Stimulated activated CD8-positive, alpha-beta memory T cell treated with anti-CD3 and anti-CD28 coated beads, Interleukin-4, amount 100 ng/mL, for 4 hours (primary cell): ENCODE measurements at regions not wholly inside any gene's neighbourhood (a gene's known extent, or its start where the extent isn't known, plus 50 kb on each side); places are given as distances from the start of the nearest gene placed in this dataset.
A peak's percentile ranks its signal among the peaks of the same experiment; 100 is the strongest.
"Not testable (repeated sequence)": the region's sequence is repeated elsewhere in the genome, so short reads cannot be mapped to it uniquely, and the experiment has no call there.

Experiments
- DNase-seq, 2 donors: peaks; one replicate each; pipeline ENCODE4 v3.0.0-alpha.2; 2020; ENCODE audit warnings: low read depth in 2 of 2, low spot score in 1 of 2

GRCh38 chr12:46982629-46983392 is 96.6 kb upstream of the PCED1B start:
- DNase-seq: no peak

GRCh38 chr12:46983393-46983793 is 96.0 kb upstream of the PCED1B start:
- DNase-seq: no peak

- DNase-seq: peak in 1 of 2 donors; percentile 1
Observed at GRCh38 chr12:46983959-46984841, 95.2 kb upstream of the PCED1B start.

- no peak for DNase-seq
Observed at GRCh38 chr12:46985816-46986215, 93.6 kb upstream of the PCED1B start.

- not testable (repeated sequence) for DNase-seq
Observed at GRCh38 chr12:46988122-46988521, 91.3 kb upstream of the PCED1B start.

- DNase-seq: no peak
Observed at GRCh38 chr12:46990211-46990610, 89.2 kb upstream of the PCED1B start.

GRCh38 chr12:46992051-46992450 is 87.4 kb upstream of the PCED1B start:
- not testable (repeated sequence) for DNase-seq

GRCh38 chr12:46998811-46999368 is 80.5 kb upstream of the PCED1B start:
- no peak for DNase-seq

- DNase-seq: no peak
Observed at GRCh38 chr12:47004634-47005033, 74.8 kb upstream of the PCED1B start.

GRCh38 chr12:47007048-47007447 is 72.4 kb upstream of the PCED1B start:
- DNase-seq: no peak

GRCh38 chr12:47012552-47012951 is 66.9 kb upstream of the PCED1B start:
- DNase-seq: no peak

GRCh38 chr12:47014474-47014873 is 64.9 kb upstream of the PCED1B start:
- no peak for DNase-seq

GRCh38 chr12:47015381-47015780 is 64.0 kb upstream of the PCED1B start:
- no peak for DNase-seq

- DNase-seq: no peak
Observed at GRCh38 chr12:47017041-47017713, 62.2 kb upstream of the PCED1B start.

GRCh38 chr12:47017901-47018475 is 61.4 kb upstream of the PCED1B start:
- DNase-seq: no peak

GRCh38 chr12:47020211-47020821 is 59.1 kb upstream of the PCED1B start:
- DNase-seq: no peak

- no peak for DNase-seq
Observed at GRCh38 chr12:47021298-47021697, 58.1 kb upstream of the PCED1B start.

- DNase-seq: no peak
Observed at GRCh38 chr12:47022296-47022695, 57.1 kb upstream of the PCED1B start.

- no peak for DNase-seq
Observed at GRCh38 chr12:47023311-47023710, 56.1 kb upstream of the PCED1B start.

GRCh38 chr12:47023953-47024352 is 55.5 kb upstream of the PCED1B start:
- DNase-seq: no peak

- no peak for DNase-seq
Observed at GRCh38 chr12:47024463-47024862, 55.0 kb upstream of the PCED1B start.
